ENCODE measurements at regions not wholly inside any gene's neighbourhood (a gene's known extent, or its start where the extent isn't known, plus 50 kb on each side); places are given as distances from the start of the nearest gene placed in this dataset.

DNA sequence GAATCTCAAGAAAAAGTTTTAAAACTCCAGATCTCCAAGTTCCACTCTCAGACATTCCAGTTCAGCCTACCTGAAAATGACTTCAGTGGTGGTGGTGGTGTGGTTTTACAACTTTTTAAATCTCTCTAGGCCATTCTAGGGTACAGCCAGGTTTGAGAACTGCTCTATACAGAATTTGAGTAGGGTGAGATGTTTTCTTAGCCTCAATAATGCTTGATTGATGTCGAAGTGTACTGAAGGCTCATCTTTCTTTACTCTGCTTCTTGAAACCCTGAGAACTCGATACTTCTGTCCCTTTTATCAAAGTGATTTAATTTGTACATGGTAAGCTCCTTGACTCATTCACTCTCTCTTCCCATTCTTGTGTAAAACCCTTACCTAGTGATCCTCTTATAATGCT, 143.8 kb downstream of the FAM124B start:
- Mint-ChIP-seq H3K4me1 (ENCODE audit: low read depth) (peaks cover under 1% of the 10 kb centered on the region), H3K9me3 (ENCODE audit: low read depth) (no peaks in the 10 kb centered on the region), H3K4me3 (ENCODE audit: low read depth) (no peak overlapping the region), H3K27ac (no peak overlapping the region), H3K27me3 (peaks cover 3% of the 10 kb centered on the region), H3K36me3 (ENCODE audit: insufficient read depth) (no peaks in the 10 kb centered on the region)
- no peak for DNase-seq (ENCODE audit: low spot score, unreplicated experiment)
- TF ChIP-seq CTCF (IDR thresholded peaks at IDR 0.05; ENCODE audit: unreplicated experiment) = no peak

GRCh38 chr2:224257156-224257555, 144.8 kb downstream of the FAM124B start:
- no peak for DNase-seq (ENCODE audit: low spot score, unreplicated experiment)
- no peaks in the 10 kb centered on the region for H3K9me3 Mint-ChIP-seq (ENCODE audit: low read depth)
- no peak for TF ChIP-seq CTCF (IDR thresholded peaks at IDR 0.05; ENCODE audit: unreplicated experiment)
- no peaks in the 10 kb centered on the region for H3K4me1 Mint-ChIP-seq (ENCODE audit: low read depth)
- H3K4me3 Mint-ChIP-seq (ENCODE audit: low read depth) = no peak overlapping the region
- no peaks in the 10 kb centered on the region for H3K36me3 Mint-ChIP-seq (ENCODE audit: insufficient read depth)
- H3K27me3 Mint-ChIP-seq = peaks cover 3% of the 10 kb centered on the region
- H3K27ac Mint-ChIP-seq = no peak overlapping the region

DNA sequence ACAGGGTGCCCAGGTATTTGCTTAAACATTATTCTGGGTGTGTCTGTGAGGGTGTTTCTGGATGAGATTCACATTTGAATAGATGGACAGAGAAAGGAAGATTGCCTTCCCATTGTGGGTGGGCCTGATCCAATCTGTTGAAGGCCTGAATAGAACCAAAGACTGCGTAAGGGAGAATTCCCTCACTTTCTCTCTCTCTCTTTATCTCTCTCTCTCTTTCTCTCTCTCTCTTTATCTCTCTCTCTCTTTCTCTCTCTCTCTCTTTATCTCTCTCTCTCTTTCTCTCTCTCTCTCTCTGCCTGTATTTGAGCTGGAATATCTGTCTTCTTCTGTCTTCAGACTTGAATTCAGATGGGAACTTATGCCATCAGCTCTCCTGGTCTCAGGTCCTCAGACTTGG, 148.4 kb downstream of the FAM124B start:
- Mint-ChIP-seq H3K27ac (no peak overlapping the region), H3K36me3 (ENCODE audit: insufficient read depth) (no peaks in the 10 kb centered on the region), H3K4me3 (ENCODE audit: low read depth) (no peak overlapping the region), H3K9me3 (ENCODE audit: low read depth) (no peaks in the 10 kb centered on the region), H3K27me3 (no peaks in the 10 kb centered on the region), H3K4me1 (ENCODE audit: low read depth) (peaks cover 4% of the 10 kb centered on the region)
- no peak for TF ChIP-seq CTCF (IDR thresholded peaks at IDR 0.05; ENCODE audit: unreplicated experiment)
- DNase-seq (ENCODE audit: low spot score, unreplicated experiment) = no peak

- TF ChIP-seq CTCF (IDR thresholded peaks at IDR 0.05; ENCODE audit: unreplicated experiment) = no peak
- Mint-ChIP-seq H3K27me3 (no peaks in the 10 kb centered on the region), H3K4me1 (ENCODE audit: low read depth) (peaks cover 5% of the 10 kb centered on the region), H3K9me3 (ENCODE audit: low read depth) (no peaks in the 10 kb centered on the region), H3K27ac (no peak overlapping the region), H3K36me3 (ENCODE audit: insufficient read depth) (no peaks in the 10 kb centered on the region), H3K4me3 (ENCODE audit: low read depth) (no peak overlapping the region)
- DNase-seq (ENCODE audit: low spot score, unreplicated experiment) = no peak
Observed at GRCh38 chr2:224252631-224253030, 149.3 kb downstream of the FAM124B start.

GRCh38 chr2:224248944-224249371, 152.9 kb downstream of the FAM124B start:
- H3K9me3 Mint-ChIP-seq (ENCODE audit: low read depth) = no peaks in the 10 kb centered on the region
- no peaks in the 10 kb centered on the region for H3K36me3 Mint-ChIP-seq (ENCODE audit: insufficient read depth)
- peaks cover 5% of the 10 kb centered on the region for H3K4me1 Mint-ChIP-seq (ENCODE audit: low read depth)
- DNase-seq (ENCODE audit: low spot score, unreplicated experiment) = no peak
- no peaks in the 10 kb centered on the region for H3K27me3 Mint-ChIP-seq
- no peak overlapping the region for H3K27ac Mint-ChIP-seq
- H3K4me3 Mint-ChIP-seq (ENCODE audit: low read depth) = no peak overlapping the region
- TF ChIP-seq CTCF (IDR thresholded peaks at IDR 0.05; ENCODE audit: unreplicated experiment) = no peak

All from progenitor cell of endocrine pancreas (in vitro differentiated cells).